H1 (cell line): ENCODE measurements at regions not wholly inside any gene's neighbourhood (a gene's known extent, or its start where the extent isn't known, plus 50 kb on each side); places are given as distances from the start of the nearest gene placed in this dataset.

Experiments
- CTCF ChIA-PET: fragments of 300-600 bp; sonication (Branson Sonifier 250); formaldehyde crosslinking; loops from one replicate; lab custom pipeline; 2021; ENCODE audit not compliant: partially characterized antibody; lab: Charles Lee
- POLR2A ChIA-PET: fragments of 300-600 bp; sonication (Branson Sonifier 250); formaldehyde crosslinking; loops from one replicate; lab custom pipeline; 2021; ENCODE audit warnings: inconsistent platforms; ENCODE audit not compliant: partially characterized antibody; lab: Charles Lee
- DNase-seq, 2 experiments: peaks; one replicate each; pipeline versions ENCODE4 v3.0.0 to v3.0.0-alpha.2; 2010 to 2022; ENCODE audit warnings: low spot score in 2 of 2, low read depth in 1 of 2, mixed read lengths in 1 of 2
- FAIRE-seq: peaks from 2 replicates; lab custom pipeline; 2011; peaks lifted over from hg19 to GRCh38; lab: Jason Lieb, UNC
- H2AFZ ChIP-seq: 2 replicates; pipeline ENCODE4 v1.8.1; 2012; ENCODE audit warnings: low read length, inconsistent platforms
- H2AK5ac ChIP-seq: 2 replicates; pipeline ENCODE4 v1.6.1; 2013; ENCODE audit warnings: low read depth, low read length
- H2BK120ac ChIP-seq: replicated peaks from 2 replicates; pipeline ENCODE3; 2013; ENCODE audit warnings: low read depth, low read length, inconsistent platforms
- H2BK12ac ChIP-seq: 2 replicates; pipeline ENCODE4 v1.6.1; 2013; ENCODE audit warnings: low read depth, low read length
- H2BK15ac ChIP-seq: 2 replicates; pipeline ENCODE4 v1.6.1; 2013; ENCODE audit warnings: low read length
- H2BK20ac ChIP-seq: 2 replicates; pipeline ENCODE4 v1.6.1; 2013; ENCODE audit warnings: low read length
- H2BK5ac ChIP-seq: 2 replicates; pipeline ENCODE4 v1.6.1; 2013; ENCODE audit warnings: low read depth, low read length
- H3K14ac ChIP-seq: 2 replicates; pipeline ENCODE4 v1.6.1; 2013; ENCODE audit warnings: inconsistent platforms; ENCODE audit not compliant: insufficient read length
- H3K18ac ChIP-seq: 2 replicates; pipeline ENCODE4 v1.6.1; 2013; ENCODE audit warnings: low read length; ENCODE audit errors: extremely low read depth
- H3K23ac ChIP-seq: 2 replicates; pipeline ENCODE4 v1.6.1; 2013; ENCODE audit warnings: inconsistent platforms; ENCODE audit not compliant: insufficient read length
- H3K23me2 ChIP-seq: 2 replicates; pipeline ENCODE4 v1.6.1; 2013; ENCODE audit warnings: low read depth, low read length
- H3K27ac ChIP-seq: 2 replicates; pipeline ENCODE4 v1.6.1; 2011; ENCODE audit warnings: low read depth, low read length, inconsistent platforms
- H3K27me3 ChIP-seq, 4 experiments: replicated peaks in 1 of 4; 1 replicate in 1 of 4; 2 replicates in 3 of 4; pipeline versions ENCODE4 v1.6.1 to v1.8.1; 2011 to 2013; ENCODE audit warnings: low read length in 3 of 4, mild to moderate bottlenecking in 3 of 4, inconsistent platforms in 2 of 4, mixed read lengths in 2 of 4, moderate library complexity in 1 of 4; ENCODE audit not compliant: control insufficient read depth in 3 of 4, insufficient read depth in 3 of 4; ENCODE audit errors: extremely low read depth in 1 of 4
- H3K36me3 ChIP-seq, 4 experiments: 2 replicates each; pipeline versions ENCODE4 v1.6.1 to v1.8.1; 2011 to 2013; ENCODE audit warnings: mild to moderate bottlenecking in 4 of 4, low read length in 3 of 4, moderate library complexity in 2 of 4, control low read depth in 1 of 4, inconsistent platforms in 1 of 4; ENCODE audit not compliant: insufficient read depth in 4 of 4, control insufficient read depth in 2 of 4
- H3K4ac ChIP-seq: replicated peaks from 2 replicates; pipeline ENCODE3; 2013; ENCODE audit warnings: low read length, low read depth, mixed read lengths, inconsistent platforms; ENCODE audit not compliant: insufficient read length
- H3K4me1 ChIP-seq, 4 experiments: replicated peaks in 1 of 4; 1 replicate in 1 of 4; 2 replicates in 3 of 4; pipeline versions ENCODE4 v1.6.1 to v1.8.1; 2011 to 2013; ENCODE audit warnings: low read length in 3 of 4, inconsistent platforms in 2 of 4, mixed read lengths in 1 of 4; ENCODE audit not compliant: insufficient read depth in 4 of 4, control insufficient read depth in 3 of 4
- H3K4me2 ChIP-seq, 2 experiments: 2 replicates each; pipeline versions ENCODE4 v1.6.1 to v1.8.1; 2011 to 2013; ENCODE audit warnings: low read depth in 2 of 2, low read length in 2 of 2, control low read depth in 1 of 2, inconsistent platforms in 1 of 2, mild to moderate bottlenecking in 1 of 2; ENCODE audit not compliant: insufficient read depth in 1 of 2
- H3K4me3 ChIP-seq, 4 experiments: fragments of 200-600, 300-600 bp in 1 of 4; sonication (generic), shearing (Covaris generic), sonication (Bioruptor Twin) in 1 of 4; 2 replicates each; pipeline versions ENCODE4 v1.5.1 to v1.8.1; 2011 to 2016; ENCODE audit warnings: low read length in 4 of 4, low read depth in 3 of 4, control low read depth in 2 of 4, inconsistent platforms in 2 of 4, mild to moderate bottlenecking in 2 of 4, mixed read lengths in 1 of 4, moderate library complexity in 1 of 4; ENCODE audit not compliant: insufficient read depth in 2 of 4; ENCODE audit errors: extremely low read depth in 1 of 4
- H3K56ac ChIP-seq: replicated peaks from 2 replicates; pipeline ENCODE3; 2013; ENCODE audit warnings: low read depth, mild to moderate bottlenecking, mixed read lengths, low read length, inconsistent platforms; ENCODE audit not compliant: insufficient read length
- H3K79me1 ChIP-seq: 2 replicates; pipeline ENCODE4 v1.6.1; 2013; ENCODE audit warnings: low read depth, low read length, control low read depth
- H3K79me2 ChIP-seq, 2 experiments: 2 replicates each; pipeline versions ENCODE4 v1.6.1 to v1.8.1; 2012 to 2013; ENCODE audit warnings: low read length in 2 of 2, mild to moderate bottlenecking in 2 of 2, inconsistent platforms in 1 of 2; ENCODE audit not compliant: insufficient read depth in 2 of 2, control insufficient read depth in 1 of 2
- H3K9ac ChIP-seq, 4 experiments: replicated peaks in 1 of 4; 1 replicate in 1 of 4; 2 replicates in 3 of 4; pipeline versions ENCODE4 v1.6.1 to v1.8.1; 2011 to 2013; ENCODE audit warnings: low read depth in 3 of 4, low read length in 3 of 4, control low read depth in 2 of 4, mild to moderate bottlenecking in 2 of 4, moderate library complexity in 2 of 4, inconsistent platforms in 1 of 4; ENCODE audit errors: extremely low read depth in 1 of 4
- H3K9me3 ChIP-seq, 2 experiments: 2 replicates each; pipeline versions ENCODE4 v1.6.1 to v1.8.1; 2012 to 2013; ENCODE audit warnings: mild to moderate bottlenecking in 2 of 2, moderate library complexity in 2 of 2, control low read depth in 1 of 2, inconsistent platforms in 1 of 2, low read depth in 1 of 2, low read length in 1 of 2, mixed read lengths in 1 of 2; ENCODE audit not compliant: insufficient read depth in 2 of 2
- H4K20me1 ChIP-seq, 2 experiments: replicated peaks in 1 of 2; 2 replicates each; pipeline versions ENCODE3 to v1.8.1; 2011 to 2013; ENCODE audit warnings: inconsistent platforms in 2 of 2, low read length in 2 of 2, mild to moderate bottlenecking in 1 of 2; ENCODE audit not compliant: insufficient read depth in 2 of 2, control insufficient read depth in 1 of 2
- H4K5ac ChIP-seq: 2 replicates; pipeline ENCODE4 v1.6.1; 2013; ENCODE audit warnings: low read length, low read depth, mixed read lengths, inconsistent platforms; ENCODE audit not compliant: insufficient read length
- H4K8ac ChIP-seq: 2 replicates; pipeline ENCODE4 v1.8.0; 2013; ENCODE audit warnings: mild to moderate bottlenecking, moderate library complexity, low read length, inconsistent platforms; ENCODE audit not compliant: insufficient read depth; ENCODE audit errors: extremely low read depth
- H4K91ac ChIP-seq: replicated peaks from 2 replicates; pipeline ENCODE3; 2013; ENCODE audit warnings: low read length, mixed read lengths, inconsistent platforms; ENCODE audit not compliant: insufficient read length
- ASH2L ChIP-seq: fragments of 200-600, 300-600 bp; sonication (generic); IDR thresholded peaks from one replicate; pipeline ENCODE4 v1.7.1; 2017; ENCODE audit warnings: low read length
- CBX8 ChIP-seq: fragments of 300-800, 300-1000 bp; sonication (generic); IDR thresholded peaks from 2 replicates; pipeline ENCODE4 v1.7.1; 2016; ENCODE audit warnings: low read depth, low read length, borderline replicate concordance
- CEBPB ChIP-seq: IDR thresholded peaks from 2 replicates; pipeline ENCODE4 v1.6.1; 2012; ENCODE audit warnings: low read depth, low read length
- CHD2 ChIP-seq: IDR thresholded peaks from 2 replicates; pipeline ENCODE4 v1.6.1; 2012; ENCODE audit warnings: low read length, improper control_type of control experiment
- GTF2F1 ChIP-seq: IDR thresholded peaks from 2 replicates; pipeline ENCODE4 v1.6.1; 2012; ENCODE audit warnings: low read depth, low read length, improper control_type of control experiment, borderline replicate concordance
- RAD21 ChIP-seq, 2 experiments: IDR thresholded peaks in 1 of 2; conservative IDR thresholded peaks in 1 of 2; 2 replicates each; pipeline ENCODE4 v1.6.1; 2011; ENCODE audit warnings: low read depth in 2 of 2, low read length in 2 of 2, improper control_type of control experiment in 1 of 2, inconsistent platforms in 1 of 2, mild to moderate bottlenecking in 1 of 2, moderate library complexity in 1 of 2
- RNF2 ChIP-seq: fragments of 200-900, 300-1000 bp; sonication (generic); IDR thresholded peaks from 2 replicates; pipeline ENCODE4 v1.7.1; 2016; ENCODE audit warnings: borderline replicate concordance, low read depth, mild to moderate bottlenecking, antibody characterized with exemption, low read length; ENCODE audit not compliant: poor library complexity, severe bottlenecking; ENCODE audit errors: missing control alignments
- SAP30 ChIP-seq: fragments of 300-600 bp; sonication (generic); IDR thresholded peaks from 2 replicates; pipeline ENCODE4 v1.7.1; 2012; ENCODE audit warnings: low read length, moderate library complexity, mild to moderate bottlenecking, inconsistent platforms; ENCODE audit not compliant: insufficient read depth, insufficient replicate concordance
- SP2 ChIP-seq: IDR thresholded peaks from 2 replicates; pipeline ENCODE4 v1.6.1; 2012; ENCODE audit warnings: mild to moderate bottlenecking, low read length, inconsistent platforms
- SUZ12 ChIP-seq: fragments of 200-600 bp; sonication (generic); IDR thresholded peaks from 2 replicates; pipeline ENCODE4 v1.6.1; 2012; ENCODE audit warnings: mild to moderate bottlenecking, inconsistent platforms, low read length, moderate library complexity, mixed read lengths
- TAF7 ChIP-seq: optimal IDR thresholded peaks from 2 replicates; pipeline ENCODE3; 2011; ENCODE audit warnings: low read depth, mild to moderate bottlenecking, inconsistent platforms, low read length, moderate library complexity, borderline replicate concordance
- WGBS, 2 experiments: shearing (Covaris generic) in 1 of 2; methylation state at CpG; one replicate each; pipeline versions ENCODE4 v1.1.6 to v1.1.7; 2013 to 2015; ENCODE audit warnings: low lambda C conversion rate in 2 of 2, mixed read lengths in 2 of 2, inconsistent platforms in 1 of 2, low coverage in 1 of 2, missing lambda C conversion rate in 1 of 2; ENCODE audit not compliant: insufficient replicate concordance in 2 of 2, insufficient coverage in 1 of 2, insufficient read length in 1 of 2; ENCODE audit errors: extremely low coverage in 1 of 2, missing lambda C conversion rate in 1 of 2; 5-methylcytosine and 5-hydroxymethylcytosine counted together

- Histone ChIP-seq H3K14ac (no peak overlapping the region), H3K4ac (no peak overlapping the region), H2BK12ac (no peak overlapping the region), H3K27ac (no peak overlapping the region), H3K4me3 (no peak overlapping the region), H3K9me3 (no peaks in the 10 kb centered on the region; a peak in 1 of 4 replicates), H3K23ac (no peak overlapping the region), H2AFZ (peak overlapping the region; percentile 28; the same call in 1 of the 2 replicates), H2BK20ac (no peak overlapping the region), H4K20me1 (no peaks in the 10 kb centered on the region), H3K4me2 (no peak overlapping the region), H3K36me3 (no peaks in the 10 kb centered on the region), H3K79me2 (no peaks in the 10 kb centered on the region), H2AK5ac (no peak overlapping the region), H2BK5ac (no peak overlapping the region), H3K23me2 (no peaks in the 10 kb centered on the region), H3K27me3 (no peaks in the 10 kb centered on the region), H4K8ac (no peak overlapping the region), H4K91ac (no peak overlapping the region), H3K4me1 (0 out of 7 replicates have a peak, but pooled peaks cover 0 to 4% (median 0%) of the 10 kb centered on the region in 4 experiments), H3K79me1 (no peaks in the 10 kb centered on the region), H3K18ac (no peak overlapping the region; the same call in 1 of the 2 replicates), H2BK15ac (no peak overlapping the region), H4K5ac (no peak overlapping the region), H3K56ac (no peak overlapping the region), H3K9ac (no peak overlapping the region), H2BK120ac (no peak overlapping the region)
- POLR2A ChIA-PET = no interaction called here
- no peak for TF ChIP-seq SUZ12
- no peak for TF ChIP-seq SAP30
- TF ChIP-seq SP2 = no peak
- TF ChIP-seq CHD2 = no peak
- TF ChIP-seq CBX8 = no peak
- TF ChIP-seq GTF2F1 = no peak
- TF ChIP-seq RNF2 = no peak
- TF ChIP-seq TAF7 = no peak
- no peak for TF ChIP-seq CEBPB
- no peak for TF ChIP-seq ASH2L
- no peak for TF ChIP-seq RAD21 (IDR thresholded peaks at IDR 0.05 in 1 of 2, conservative IDR thresholded peaks at IDR 0.05 in 1 of 2; ENCODE audit: low read depth in 2 of 2, low read length in 2 of 2)
- no peak for DNase-seq
- no peak for FAIRE-seq
- CTCF ChIA-PET = interaction anchor here (0.9 kb wide), 1 partner anchor 19 kb away, joined by 3 read pairs; no protein-coding TSS in a partner anchor
- WGBS, 2 experiments = 93% methylated on average over 6 of the region's 6 CpGs; no CpG with 5 or more reads in 1 of the 2 experiments
These were observed 145.6 kb downstream of the ATP23 start for GRCh38 chr12:58086930-58087329.
